ENCODE measurements at regions not wholly inside any gene's neighbourhood (a gene's known extent, or its start where the extent isn't known, plus 50 kb on each side); places are given as distances from the start of the nearest gene placed in this dataset.
A peak's percentile ranks its signal among the peaks of the same experiment; 100 is the strongest.
"Not testable (repeated sequence)": the region's sequence is repeated elsewhere in the genome, so short reads cannot be mapped to it uniquely, and the experiment has no call there.

DNA sequence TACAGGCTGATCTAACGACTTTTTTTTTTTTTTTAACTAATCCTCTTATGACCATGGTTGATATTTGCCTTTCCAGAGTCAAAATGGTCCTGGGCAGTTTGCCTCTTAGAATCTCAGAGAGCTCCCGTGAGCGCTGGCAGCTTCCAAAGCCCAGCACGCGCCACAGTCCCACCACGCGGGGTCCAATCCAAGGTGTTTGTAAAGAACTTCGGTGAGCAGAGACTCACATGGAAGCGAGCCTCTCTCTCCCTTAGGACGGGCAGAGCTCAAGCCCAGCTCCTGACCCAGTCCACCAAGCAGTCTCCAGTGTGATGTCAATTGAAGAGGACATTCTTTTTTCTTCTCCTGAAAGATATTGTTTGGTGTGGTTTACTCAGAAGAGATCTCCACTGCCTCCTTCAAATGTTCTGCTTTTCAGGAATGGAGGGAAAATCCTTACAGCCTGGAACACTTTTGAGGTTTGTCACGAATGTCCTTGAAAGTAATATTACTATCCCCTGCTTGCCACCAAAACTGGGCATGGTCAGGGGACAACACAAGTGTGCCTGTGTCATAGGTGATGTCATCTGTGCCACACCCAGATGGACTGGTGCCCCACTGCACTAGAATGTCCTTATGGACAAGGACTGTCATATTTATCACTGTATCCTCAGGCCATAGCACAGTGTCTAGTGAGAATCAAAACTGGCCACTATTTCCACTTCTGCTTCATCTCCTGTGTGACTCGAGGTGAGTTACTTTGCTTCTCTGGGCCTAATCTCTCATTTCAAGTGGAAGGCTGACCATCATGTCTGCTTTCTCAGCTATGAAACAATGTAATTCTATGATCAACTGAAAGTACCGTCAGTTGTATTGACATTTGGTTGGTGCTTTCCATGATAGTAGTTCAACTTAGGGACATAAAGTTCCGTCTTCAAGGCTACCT, 97.4 kb upstream of the EDEM3 start:
- no peak for DNase-seq

DNA sequence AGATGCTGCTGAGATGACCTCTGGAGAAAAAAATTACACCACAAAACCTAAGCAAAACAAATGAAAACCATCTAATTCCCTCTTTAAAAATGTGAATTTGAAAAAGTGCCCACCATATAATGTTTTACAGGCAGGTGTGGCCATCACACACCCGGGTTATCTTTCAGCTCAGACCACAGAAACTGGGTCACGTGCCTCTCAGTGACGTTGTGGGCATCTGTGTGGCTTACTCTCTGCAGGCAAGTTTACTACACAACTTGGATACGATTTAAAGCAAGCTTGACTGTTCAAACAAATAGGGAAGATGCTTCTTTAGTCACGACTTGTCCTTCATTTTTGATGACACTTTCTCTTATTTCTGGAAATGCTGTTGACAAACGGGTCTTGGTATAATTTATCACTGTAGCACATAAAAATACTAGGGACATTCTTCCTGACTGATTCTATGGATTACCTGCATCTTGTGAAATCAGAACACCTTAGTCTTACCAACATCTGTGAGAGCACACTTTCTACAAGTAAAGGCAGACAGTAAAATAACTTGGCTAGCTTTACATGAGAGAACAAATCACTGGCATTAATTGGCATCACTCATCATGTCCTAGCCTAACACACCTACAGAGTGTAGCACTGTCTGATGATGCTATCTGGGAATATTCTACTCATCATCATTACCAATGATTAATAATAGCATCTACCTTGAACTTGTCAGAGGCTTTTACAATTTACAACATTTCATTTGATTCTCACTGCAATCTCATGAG, 89.3 kb upstream of the EDEM3 start:
- DNase-seq, result no peak

DNA sequence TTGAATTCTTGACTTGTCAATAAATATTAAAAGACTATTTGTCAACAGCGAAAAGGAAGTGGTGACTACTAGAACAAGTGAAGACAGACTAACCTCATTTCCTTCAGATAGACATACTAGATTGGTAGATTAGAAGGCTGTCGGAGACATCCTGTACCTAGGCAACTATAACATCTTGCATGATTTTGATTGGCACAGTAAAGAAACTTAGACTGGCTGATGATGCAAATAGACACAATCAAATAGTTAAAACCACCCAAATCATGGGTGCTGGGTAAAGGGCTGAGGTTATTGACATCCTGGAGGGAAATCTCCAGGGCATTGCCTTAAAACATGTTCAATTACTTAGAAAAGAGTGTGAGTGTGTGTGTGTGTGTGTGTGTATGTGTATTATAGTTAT, 85.9 kb upstream of the EDEM3 start:
- DNase-seq, result no peak

GRCh38 chr1:184838504-184838951, 83.9 kb upstream of the EDEM3 start:
- no peak for DNase-seq

DNA sequence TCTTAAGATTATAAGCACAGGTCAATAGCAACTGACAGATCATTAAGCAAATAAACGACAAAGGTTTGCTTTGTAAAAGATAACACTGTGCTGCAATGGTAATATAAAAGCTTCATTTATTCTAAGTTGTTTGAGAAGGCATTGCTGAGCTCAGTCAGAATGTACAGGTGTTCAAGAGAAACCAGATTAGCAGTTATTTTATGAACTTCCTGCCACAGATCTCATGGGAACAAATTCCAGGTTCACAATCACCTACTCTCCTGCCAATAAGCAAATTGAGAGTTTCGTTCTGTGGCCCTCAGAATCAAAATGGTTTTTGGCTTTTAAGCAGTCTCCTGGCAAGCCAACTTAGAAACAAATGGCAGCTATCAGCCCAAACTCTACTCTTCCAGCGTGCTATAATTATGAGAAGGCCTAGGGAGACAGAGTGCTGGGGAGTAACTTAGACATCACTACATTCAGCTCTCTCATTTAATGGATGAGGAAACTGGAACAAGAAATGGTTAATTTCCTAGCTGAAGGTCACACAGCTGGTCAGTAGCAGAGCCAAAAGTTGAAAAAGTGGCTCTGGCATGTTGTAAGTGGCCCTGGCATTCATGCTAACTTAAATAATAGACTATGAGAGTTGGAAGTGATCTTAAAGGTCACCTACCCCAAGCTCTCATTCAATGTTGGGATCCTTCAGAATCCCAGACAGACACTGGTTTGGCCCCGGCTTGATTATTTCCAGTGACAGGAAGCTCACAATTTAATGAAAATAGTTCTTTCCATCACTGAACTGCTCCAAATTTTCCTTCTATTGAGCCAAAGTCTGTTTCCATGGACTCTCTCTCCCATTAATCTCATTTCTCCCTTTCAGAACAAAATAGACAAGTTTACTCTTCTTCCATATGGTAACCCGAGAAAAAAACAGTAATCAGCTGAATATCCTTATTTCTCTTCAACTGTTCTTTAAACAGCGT, 82.6 kb upstream of the EDEM3 start:
- no peak for DNase-seq

GRCh38 chr1:184836141-184836540, 81.5 kb upstream of the EDEM3 start:
- DNase-seq, result no peak

DNA sequence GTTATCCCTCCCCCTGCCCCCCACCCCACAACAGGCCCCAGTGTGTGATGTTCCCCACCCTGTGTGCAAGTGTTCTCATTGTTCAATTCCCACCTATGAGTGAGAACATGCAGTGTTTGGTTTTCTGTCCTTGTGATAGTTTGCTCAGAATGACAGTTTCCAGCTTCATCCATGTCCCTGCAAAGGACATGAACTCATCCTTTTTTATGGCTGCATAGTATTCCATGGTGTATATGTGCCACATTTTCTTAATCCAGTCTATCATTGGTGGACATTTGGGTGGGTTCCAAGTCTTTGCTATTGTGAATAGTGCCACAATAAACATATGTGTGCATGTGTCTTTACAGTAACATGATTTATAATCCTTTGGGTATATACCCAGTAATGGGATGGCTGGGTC, 79.3 kb upstream of the EDEM3 start:
- DNase-seq, result not testable (repeated sequence)

GRCh38 chr1:184832517-184832916, 77.9 kb upstream of the EDEM3 start:
- DNase-seq, result no peak

DNA sequence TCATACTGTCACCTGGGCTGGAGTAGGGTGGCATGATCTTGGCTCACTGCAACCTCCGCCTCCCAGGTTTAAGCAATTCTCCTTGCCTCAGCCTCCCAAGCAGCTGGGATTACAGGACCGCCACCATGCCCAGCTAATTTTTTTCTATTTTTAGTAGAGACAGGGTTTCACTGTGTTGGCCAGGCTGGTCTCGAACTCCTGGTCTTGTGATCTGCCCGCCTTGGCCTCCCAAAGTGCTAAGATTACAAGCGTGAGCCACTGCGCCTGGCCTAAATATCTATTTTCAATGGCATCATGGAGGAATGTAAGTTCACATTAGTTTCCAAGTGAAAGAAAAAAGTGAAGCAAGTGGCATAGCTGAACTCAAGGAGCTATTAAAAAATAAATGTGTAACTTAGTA, 74.8 kb upstream of the EDEM3 start:
- DNase-seq, result not testable (repeated sequence)

DNA sequence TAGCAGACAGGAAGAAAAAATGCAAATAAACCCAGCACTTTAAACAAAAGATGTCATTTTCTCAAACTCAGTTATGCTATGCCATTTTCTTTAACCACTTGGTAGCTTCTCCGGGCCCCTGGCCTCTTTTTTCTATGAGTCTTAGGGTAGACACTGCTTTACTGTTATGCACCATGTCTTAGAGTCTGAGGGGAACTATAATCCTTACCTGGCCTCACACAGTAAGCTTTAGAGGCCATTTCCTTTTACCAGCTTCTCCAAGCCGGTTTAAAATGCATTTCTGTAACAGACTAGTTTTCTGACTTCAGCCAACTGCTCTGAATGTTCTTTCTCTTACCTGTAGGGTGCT, 73.7 kb upstream of the EDEM3 start:
- no peak for DNase-seq

DNA sequence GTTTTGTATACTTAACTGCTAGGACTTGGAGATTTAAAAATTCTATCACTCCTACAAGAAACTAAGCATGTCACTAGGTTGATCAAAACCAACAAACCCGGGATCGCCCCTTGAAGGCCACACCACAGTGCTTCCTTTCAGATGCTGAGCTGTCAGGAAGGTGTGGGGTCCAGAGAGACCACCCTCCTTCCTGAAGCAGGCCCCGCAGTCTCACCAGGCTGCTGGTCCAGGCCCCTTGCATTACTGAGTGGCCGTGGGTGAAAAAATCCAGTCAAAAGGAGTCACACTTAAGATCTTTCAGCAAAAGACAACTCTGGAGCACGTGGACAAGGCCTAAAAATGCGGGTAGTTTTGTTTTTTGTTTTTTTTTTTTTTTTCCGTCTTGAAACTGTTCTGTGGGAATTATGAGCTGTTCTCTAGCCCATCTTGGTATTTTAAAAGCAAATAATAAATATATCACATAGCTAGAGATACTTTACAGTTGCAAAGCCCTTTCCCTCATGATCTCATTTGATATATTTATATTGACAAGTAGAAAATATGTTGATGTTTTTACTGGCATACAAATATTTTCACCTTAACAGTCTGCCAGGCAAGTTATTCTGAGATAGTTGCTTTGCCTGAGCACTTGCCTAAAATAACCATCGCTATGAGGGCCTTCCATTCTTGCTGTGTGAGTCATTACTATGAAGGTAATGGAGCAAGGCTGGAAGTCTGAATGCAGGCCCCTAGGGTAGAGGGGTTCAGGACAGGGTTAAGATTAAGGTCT, 73.1 kb upstream of the EDEM3 start:
- DNase-seq, result no peak

DNA sequence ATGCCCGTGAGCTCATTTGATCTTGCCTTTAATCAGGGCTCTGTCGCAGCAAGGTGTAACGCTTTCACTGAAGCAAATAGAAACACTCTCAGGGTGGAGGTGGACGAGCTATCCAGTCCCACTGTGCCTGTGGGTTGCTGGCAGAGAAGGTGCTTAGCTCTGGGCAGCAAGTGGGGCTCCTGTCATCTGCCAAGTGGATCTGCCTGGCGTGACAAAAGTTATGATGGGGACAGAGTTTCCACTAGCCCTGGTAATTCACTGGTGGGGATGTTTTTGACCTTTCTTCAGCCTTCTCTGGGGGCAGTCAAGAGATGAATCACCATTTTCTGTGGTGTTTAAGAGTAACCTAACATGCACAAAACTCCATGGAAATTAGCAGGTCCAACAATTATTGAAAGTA, 71.3 kb upstream of the EDEM3 start:
- no peak for DNase-seq

GRCh38 chr1:184825571-184825970, 70.9 kb upstream of the EDEM3 start:
- no peak for DNase-seq

GRCh38 chr1:184824691-184825323, 70.1 kb upstream of the EDEM3 start:
- DNase-seq, result no peak

GRCh38 chr1:184823080-184823479, 68.4 kb upstream of the EDEM3 start:
- peak; percentile 61 to 85 for DNase-seq

DNA sequence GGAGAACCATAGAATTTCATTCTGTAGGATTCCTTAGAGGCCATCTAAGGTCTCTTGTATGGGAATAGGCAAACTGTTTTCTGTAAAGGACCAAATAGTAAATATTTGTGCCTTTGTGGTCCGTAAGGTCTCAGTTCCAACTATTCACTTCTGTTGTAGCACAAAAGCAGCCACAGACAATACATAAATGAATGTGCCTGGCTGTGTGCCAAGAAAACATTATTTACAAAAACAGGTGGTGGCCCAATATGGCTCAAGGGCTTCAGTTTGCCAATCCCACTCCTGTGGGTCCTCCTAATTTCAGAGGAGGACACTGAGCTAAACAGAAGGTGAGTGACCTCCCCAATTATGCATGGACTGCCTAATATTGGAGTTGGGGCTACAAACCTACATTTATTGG, 67.6 kb upstream of the EDEM3 start:
- DNase-seq, result peak in 1 of 2 experiments; percentile 50

DNA sequence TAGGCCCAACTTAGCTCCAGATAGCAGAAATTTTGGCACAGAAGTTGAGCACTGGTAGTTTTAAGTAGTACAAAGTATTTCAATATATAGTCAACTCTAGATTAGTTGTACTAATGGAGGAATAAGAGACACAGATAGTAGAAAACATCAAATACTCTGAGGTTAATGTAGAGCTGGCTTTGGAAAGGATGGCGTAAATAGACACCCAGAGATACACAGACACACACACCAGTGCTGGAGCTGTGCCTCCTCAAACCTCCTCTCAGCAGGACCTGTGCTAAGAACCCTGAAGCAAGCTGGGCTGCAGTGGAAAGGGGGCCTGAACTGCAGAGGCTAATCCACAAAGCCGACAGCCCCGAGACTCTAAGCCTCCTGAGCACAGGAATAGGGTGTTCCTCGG, 67.0 kb upstream of the EDEM3 start:
- DNase-seq, result no peak

DNA sequence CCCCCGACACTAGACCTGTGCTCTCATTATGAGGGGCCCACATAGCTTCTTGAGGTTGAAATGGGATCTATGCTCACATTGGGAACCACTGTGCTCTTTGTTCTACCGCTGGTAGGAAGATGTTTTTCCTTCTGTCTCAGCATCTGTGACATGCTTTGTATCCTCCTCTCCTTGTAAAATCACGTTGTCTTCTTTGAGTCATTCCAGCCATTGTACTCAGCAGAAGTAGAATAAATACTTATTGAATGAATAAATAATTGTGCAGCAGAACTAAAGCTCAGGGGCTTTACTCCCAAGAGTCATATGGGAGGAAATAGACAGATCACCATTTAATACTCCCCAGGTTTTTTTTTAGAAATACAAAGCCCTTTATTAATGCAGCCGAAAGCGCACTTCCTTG, 66.3 kb upstream of the EDEM3 start:
- DNase-seq, result no peak

DNA sequence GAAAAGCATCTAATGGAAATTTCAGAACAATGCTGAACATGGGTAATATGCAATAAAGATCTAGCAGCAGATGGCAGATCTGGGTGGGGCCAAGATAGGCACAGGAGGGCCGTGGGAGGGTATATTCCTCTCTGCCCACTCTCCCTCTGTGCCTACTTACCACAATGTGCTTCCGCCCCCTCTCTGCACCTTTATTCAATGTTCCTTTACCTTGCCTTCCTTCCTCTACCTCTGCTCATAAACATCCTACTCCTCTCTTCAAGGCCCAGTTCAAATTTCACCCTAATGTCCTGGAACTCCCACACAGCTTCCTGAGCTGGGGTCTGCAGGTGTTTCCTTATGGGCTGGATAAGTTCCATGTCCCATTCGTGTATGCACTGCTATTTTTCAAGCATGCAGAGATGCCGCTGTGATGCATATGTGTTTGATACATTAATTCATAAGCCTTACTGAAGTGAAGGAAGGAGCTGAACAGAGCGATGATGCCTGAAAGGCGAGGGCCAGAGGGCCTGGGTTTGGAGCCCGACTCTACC, 65.6 kb upstream of the EDEM3 start:
- DNase-seq, result peak in 1 of 2 experiments; percentile 25

DNA sequence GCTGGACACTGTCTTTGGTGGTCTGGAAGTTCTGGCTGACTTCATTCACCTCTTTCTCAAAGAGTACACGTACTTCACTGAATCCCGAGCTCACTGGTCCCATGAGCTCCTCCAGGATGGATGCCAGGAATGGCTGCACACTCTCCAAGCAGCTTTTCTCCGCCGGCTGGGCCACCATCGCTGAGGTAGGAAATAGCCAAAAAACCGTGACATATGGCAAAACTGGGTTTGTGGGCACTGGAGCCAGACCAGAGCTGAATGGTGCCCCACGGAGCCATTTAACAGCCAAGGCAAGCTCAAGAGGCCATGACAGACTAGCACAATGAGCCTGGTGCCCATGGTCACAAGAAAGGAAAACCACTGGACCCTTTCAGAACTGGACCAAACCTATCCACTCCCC, 64.0 kb upstream of the EDEM3 start:
- no peak for DNase-seq

GRCh38 chr1:184817003-184817402, 62.3 kb upstream of the EDEM3 start:
- DNase-seq, result not testable (repeated sequence)

Measured in NCI-H524 (cell line).